GM12874 (cell line): ENCODE measurements at regions not wholly inside any gene's neighbourhood (a gene's known extent, or its start where the extent isn't known, plus 50 kb on each side); places are given as distances from the start of the nearest gene placed in this dataset.

ENCODE experiments used
- CTCF ChIP-seq: IDR thresholded peaks from 2 replicates; pipeline ENCODE4 v1.5.1; 2011; ENCODE audit warnings: low read depth, mild to moderate bottlenecking, control low read depth, low read length, moderate library complexity; ENCODE audit not compliant: insufficient read depth

GRCh38 chr10:44771233-44771995, 139.7 kb upstream of the TMEM72 start:
- no peak for TF ChIP-seq CTCF

- TF ChIP-seq CTCF = no peak
Observed at GRCh38 chr10:44773565-44773964, 137.6 kb upstream of the TMEM72 start.

- no peak for TF ChIP-seq CTCF
Observed at GRCh38 chr10:44774676-44775401, 136.3 kb upstream of the TMEM72 start.

GRCh38 chr10:44775402-44775741, 135.8 kb upstream of the TMEM72 start:
- no peak for TF ChIP-seq CTCF

GRCh38 chr10:44776181-44776580, 135.0 kb upstream of the TMEM72 start:
- no peak for TF ChIP-seq CTCF

- TF ChIP-seq CTCF = no peak
Observed at GRCh38 chr10:44779511-44779910, 131.6 kb upstream of the TMEM72 start.

GRCh38 chr10:44780426-44780825, 130.7 kb upstream of the TMEM72 start:
- no peak for TF ChIP-seq CTCF
